ENCODE measurements at regions not wholly inside any gene's neighbourhood (a gene's known extent, or its start where the extent isn't known, plus 50 kb on each side); places are given as distances from the start of the nearest gene placed in this dataset.
"Not testable (repeated sequence)": the region's sequence is repeated elsewhere in the genome, so short reads cannot be mapped to it uniquely, and the experiment has no call there.

GRCh38 chr2:95767950-95768349 lies 176.1 kb downstream of the TRIM43 start:
- DNase-seq, result not testable (repeated sequence)

DNA sequence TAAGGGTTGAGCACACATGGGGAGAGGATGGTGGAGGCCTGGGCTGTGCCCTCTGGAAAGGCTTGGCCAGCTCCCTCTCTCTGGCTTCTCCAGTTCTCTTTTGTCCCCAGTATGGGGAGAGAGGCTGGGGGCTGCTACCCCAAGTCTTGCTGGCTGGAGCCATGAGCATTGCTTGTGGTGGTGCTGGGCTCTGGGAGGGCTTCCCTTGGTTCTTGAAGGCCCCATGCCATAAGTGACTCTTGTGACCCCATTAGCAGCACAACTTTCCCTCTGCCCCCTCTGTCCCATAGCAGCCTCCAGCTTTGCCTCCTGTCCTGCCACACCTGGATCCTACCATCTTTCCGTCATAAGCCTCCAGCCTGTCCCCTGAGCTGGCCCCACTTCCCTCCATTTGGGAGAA lies 177.5 kb downstream of the TRIM43 start:
- not testable (repeated sequence) for DNase-seq

- DNase-seq, result not testable (repeated sequence)
These were observed 178.9 kb downstream of the TRIM43 start for GRCh38 chr2:95770726-95771125.

- not testable (repeated sequence) for DNase-seq
These were observed 182.8 kb downstream of the TRIM43 start for GRCh38 chr2:95774322-95775192.

DNA sequence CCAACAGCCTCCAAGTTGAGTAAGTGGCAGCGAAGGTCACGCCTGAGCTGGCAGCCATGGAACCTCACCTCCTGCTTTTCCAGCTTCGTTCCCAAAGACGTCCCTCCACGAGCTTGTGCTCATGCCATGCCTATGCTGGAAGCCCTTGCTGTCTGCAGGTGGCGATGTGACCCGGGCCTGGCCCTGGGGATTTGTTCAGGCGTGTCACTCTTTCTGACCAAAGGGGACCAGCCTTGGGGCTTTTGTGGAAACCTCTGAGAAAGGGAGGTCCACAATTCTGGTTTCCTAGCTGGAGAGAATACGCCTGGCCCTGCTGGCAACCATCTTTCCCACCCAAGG lies 183.4 kb downstream of the TRIM43 start:
- not testable (repeated sequence) for DNase-seq
